K562 (cell line): ENCODE measurements at regions not wholly inside any gene's neighbourhood (a gene's known extent, or its start where the extent isn't known, plus 50 kb on each side); places are given as distances from the start of the nearest gene placed in this dataset.

Experiments
- ATAC-seq: fragments of 200-7000 bp; cut with Tn5 transposase; 3 replicates; pipeline ENCODE4 v1.9.1; 2020; ENCODE audit warnings: moderate library complexity
- BruUV-seq: library from RNA; stranded (reverse); fragments of 400-500 nt; replicated peaks from 2 replicates; lab custom pipeline; 2021; lab: Mats Ljungman, UMichigan
- CTCF ChIA-PET: fragments of 300-600 bp; formaldehyde crosslinking; extraction: SDS; loops from one replicate; lab custom pipeline; 2021; ENCODE audit warnings: low intra/inter-chr PET ratio; lab: Yijun Ruan, JAX
- POLR2A ChIA-PET: fragments of 300-600, 350-650 bp; sonication (Branson Sonifier 250); formaldehyde crosslinking; extraction: SDS; loops from one replicate; lab custom pipeline; 2021; ENCODE audit warnings: antibody characterized with exemption, inconsistent platforms; lab: Yijun Ruan, JAX
- DNase-seq, 4 experiments: peaks; one replicate each; pipeline versions ENCODE4 v3.0.0 to v3.0.0-alpha.2; 2011 to 2018; ENCODE audit warnings: low spot score in 3 of 4, mixed read lengths in 3 of 4; ENCODE audit errors: extremely low read depth in 1 of 4
- FAIRE-seq: peaks from 2 replicates; lab custom pipeline; 2011; peaks lifted over from hg19 to GRCh38; lab: Jason Lieb, UNC
- H2AFZ ChIP-seq: 2 replicates; pipeline ENCODE4 v1.6.0; 2011; ENCODE audit warnings: low read depth, low read length, control low read depth, inconsistent platforms
- H3K27ac ChIP-seq: fragments of 200-600 bp; 3 replicates; pipeline ENCODE4 v1.8.0; 2011; ENCODE audit warnings: low read depth, mild to moderate bottlenecking, control low read depth, inconsistent platforms, low read length, moderate library complexity, mixed read lengths; ENCODE audit errors: extremely low read depth
- H3K27me3 ChIP-seq, 2 experiments: fragments of 300-600 bp in 1 of 2; 2 replicates in 1 of 2; 3 replicates in 1 of 2; pipeline versions ENCODE4 v1.6.0 to v1.8.0; 2011; ENCODE audit warnings: inconsistent platforms in 2 of 2, low read length in 2 of 2, mild to moderate bottlenecking in 1 of 2, mixed read lengths in 1 of 2, moderate library complexity in 1 of 2; ENCODE audit not compliant: control insufficient read depth in 2 of 2, insufficient read depth in 2 of 2
- H3K36me3 ChIP-seq: fragments of 300-600 bp; 3 replicates; pipeline ENCODE4 v1.8.0; 2011; ENCODE audit warnings: mild to moderate bottlenecking, low read length, inconsistent platforms; ENCODE audit not compliant: control insufficient read depth, insufficient read depth
- H3K4me1 ChIP-seq, 2 experiments: fragments of 200-600 bp in 1 of 2; replicated peaks in 1 of 2; 2 replicates in 1 of 2; 3 replicates in 1 of 2; pipeline versions ENCODE4 v1.5.1 to v1.8.0; 2011; ENCODE audit warnings: inconsistent platforms in 2 of 2, low read length in 2 of 2, mild to moderate bottlenecking in 1 of 2, mixed read lengths in 1 of 2, moderate library complexity in 1 of 2; ENCODE audit not compliant: control insufficient read depth in 2 of 2, insufficient read depth in 2 of 2
- H3K4me2 ChIP-seq: 2 replicates; pipeline ENCODE4 v1.6.1; 2011; ENCODE audit warnings: low read length, control low read depth, inconsistent platforms, mixed read lengths; ENCODE audit not compliant: insufficient read depth
- H3K4me3 ChIP-seq: fragments of 200-600 bp; sonication (generic), shearing (Covaris generic); 2 replicates; pipeline ENCODE4 v1.5.1; 2016; ENCODE audit warnings: control low read depth, inconsistent platforms
- H3K79me2 ChIP-seq: fragments of 200-600 bp; 3 replicates; pipeline ENCODE4 v1.8.0; 2011; ENCODE audit warnings: low read length, inconsistent platforms; ENCODE audit not compliant: control insufficient read depth, insufficient read depth
- H3K9ac ChIP-seq, 2 experiments: 2 replicates each; pipeline versions ENCODE4 v1.6.0 to v1.6.1; 2011; ENCODE audit warnings: low read depth in 2 of 2, low read length in 2 of 2, control low read depth in 1 of 2, inconsistent platforms in 1 of 2, mild to moderate bottlenecking in 1 of 2, mixed read lengths in 1 of 2; ENCODE audit not compliant: insufficient read depth in 1 of 2
- H3K9me1 ChIP-seq: one replicate; pipeline ENCODE4 v1.6.0; 2011; ENCODE audit warnings: inconsistent platforms, mild to moderate bottlenecking, low read length, moderate library complexity; ENCODE audit not compliant: control insufficient read depth, insufficient read depth
- H3K9me3 ChIP-seq: replicated peaks from 2 replicates; pipeline ENCODE4 v1.5.1; 2011; ENCODE audit warnings: low read depth, low read length, inconsistent platforms; ENCODE audit not compliant: control insufficient read depth, insufficient read depth
- H4K20me1 ChIP-seq: replicated peaks from 2 replicates; pipeline ENCODE4 v1.6.1; 2011; ENCODE audit warnings: low read length, inconsistent platforms, mixed read lengths; ENCODE audit not compliant: control insufficient read depth, insufficient read depth
- ATF1 ChIP-seq, 2 experiments: fragments of 450-650 bp in 1 of 2; IDR thresholded peaks; 2 replicates each; pipeline ENCODE4 v1.6.1; 2016; ENCODE audit warnings: missing compliant biosample characterization in 1 of 2, missing genetic modification characterization in 1 of 2
- GMEB1 ChIP-seq: fragments of 250-450 bp; sonication (Bioruptor Pico); IDR thresholded peaks from 2 replicates; pipeline ENCODE4 v1.4.0; 2020; ENCODE audit warnings: mild to moderate bottlenecking
- NFRKB ChIP-seq: fragments of 450-650 bp; IDR thresholded peaks from 2 replicates; pipeline ENCODE4 v1.6.1; 2016; ENCODE audit warnings: low read depth
- NR3C1 ChIP-seq: sonication (generic); formaldehyde crosslinking; IDR thresholded peaks from 2 replicates; pipeline ENCODE4 v1.8.1; 2022; ENCODE audit warnings: missing genetic modification reagents
- RFX1 ChIP-seq: fragments of 450-650 bp; IDR thresholded peaks from 2 replicates; pipeline ENCODE4 v1.6.1; 2016; ENCODE audit warnings: mild to moderate bottlenecking, moderate library complexity
- RREB1 ChIP-seq: fragments of 250-450 bp; sonication (Bioruptor Pico); IDR thresholded peaks from 2 replicates; pipeline ENCODE4 v1.4.0; 2020
- SIN3B ChIP-seq: fragments of 450-650 bp; IDR thresholded peaks from 2 replicates; pipeline ENCODE4 v1.6.1; 2017; ENCODE audit warnings: low read depth, mild to moderate bottlenecking, moderate library complexity
- ZSCAN29 ChIP-seq: fragments of 450-650 bp; IDR thresholded peaks from 2 replicates; pipeline ENCODE4 v1.6.1; 2017
- WGBS: fragments of 100-300 bp; shearing (Covaris generic); methylation state at CpG from one replicate; pipeline ENCODE4 v1.1.6; 2016; ENCODE audit warnings: low coverage, mixed read lengths; ENCODE audit not compliant: insufficient coverage; ENCODE audit errors: missing lambda C conversion rate; 5-methylcytosine and 5-hydroxymethylcytosine counted together
- in situ Hi-C: fragments of 300-500 bp; cut with MboI; formaldehyde crosslinking; loops from 4 replicates; pipeline ENCODE4 v1.15.0; 2018; ENCODE audit warnings: inconsistent platforms, mixed read lengths
- intact Hi-C: fragments of 100-400 bp; cut with micrococcal nuclease; formaldehyde crosslinking; loops from 2 replicates; pipeline ENCODE4 v1.14.2; 2022

DNA sequence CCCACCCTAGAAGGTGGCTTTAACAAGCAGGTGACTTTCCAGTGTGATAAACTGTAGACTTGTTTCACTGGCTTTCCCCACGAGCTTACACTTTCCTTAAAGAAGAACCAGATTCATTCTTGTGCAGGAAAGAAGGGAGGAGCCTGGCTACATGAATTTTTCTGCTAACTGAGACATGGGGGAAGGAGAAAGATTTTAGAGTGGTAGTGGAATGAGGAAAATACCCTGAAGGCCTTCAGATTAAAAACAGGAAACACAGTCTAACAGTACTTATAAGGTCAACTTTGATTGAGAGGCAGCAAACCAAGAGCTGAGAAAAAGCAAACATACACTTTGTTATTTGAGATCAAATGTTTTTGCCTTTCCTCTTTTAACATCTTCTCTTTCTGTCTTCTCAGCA, 640.9 kb upstream of the PLXNA2 start:
- TF ChIP-seq NR3C1 (CRISPR knock-in tag) (no peak), SIN3B (no peak), RFX1 (no peak)
- Histone ChIP-seq H3K4me1 (no peaks in the 10 kb centered on the region), H3K79me2 (no peaks in the 10 kb centered on the region), H3K36me3 (no peaks in the 10 kb centered on the region), H3K9ac (no peak overlapping the region), H3K27ac (no peak overlapping the region), H3K4me2 (no peak overlapping the region), H2AFZ (no peak overlapping the region), H3K4me3 (no peak overlapping the region), H3K9me1 (no peaks in the 10 kb centered on the region), H3K9me3 (peaks cover 2% of the 10 kb centered on the region; the same call in 1 of the 2 replicates), H3K27me3 (no peaks in the 10 kb centered on the region), H4K20me1 (no peaks in the 10 kb centered on the region)
- 0% methylated on average over 1 of the region's 1 CpG for WGBS
- CTCF ChIA-PET: no interaction called here
- POLR2A ChIA-PET: no interaction called here
- intact Hi-C loops (no loop called here), in situ Hi-C loops (no loop called here)
- no peak for FAIRE-seq
- BruUV-seq: no TSS peak
- ATAC-seq: no peak
- no peak for DNase-seq

- peaks cover 2% of the 10 kb centered on the region; the same call in 1 of the 2 replicates for H3K9me3 ChIP-seq
- H3K79me2 ChIP-seq: no peaks in the 10 kb centered on the region
- H3K36me3 ChIP-seq: no peaks in the 10 kb centered on the region
- POLR2A ChIA-PET: no interaction called here
- BruUV-seq: no TSS peak
- no peak overlapping the region for H3K27ac ChIP-seq
- no peak for TF ChIP-seq ZSCAN29
- TF ChIP-seq GMEB1 (CRISPR knock-in tag): no peak
- no peak for TF ChIP-seq ATF1 (CRISPR knock-in tag; IDR thresholded peaks at IDR 0.05)
- no peak for TF ChIP-seq ATF1 (tag; IDR thresholded peaks at IDR 0.05)
- no peak for TF ChIP-seq RREB1 (CRISPR knock-in tag)
- no peak for TF ChIP-seq NFRKB
- TF ChIP-seq, all 486 proteins: peak for 0
- no peaks in the 10 kb centered on the region for H3K9me1 ChIP-seq
- 2% methylated on average over 4 of the region's 4 CpGs for whole genome bisulfite sequencing
- no peak for ATAC-seq
- H3K4me1 ChIP-seq: no peaks in the 10 kb centered on the region
- no peaks in the 10 kb centered on the region for H3K27me3 ChIP-seq
- DNase-seq: no peak
- in situ Hi-C loops: no loop called here
- H3K9ac ChIP-seq: no peak overlapping the region
- intact Hi-C loops: no loop called here
- H4K20me1 ChIP-seq: no peaks in the 10 kb centered on the region
- no peak overlapping the region for H3K4me2 ChIP-seq
- H2AFZ ChIP-seq: no peak overlapping the region
- no peak overlapping the region for H3K4me3 ChIP-seq
- no peak for FAIRE-seq
- CTCF ChIA-PET: no interaction called here
Observed at GRCh38 chr1:208885650-208886049, 641.5 kb upstream of the PLXNA2 start.
